ENCODE measurements at regions not wholly inside any gene's neighbourhood (a gene's known extent, or its start where the extent isn't known, plus 50 kb on each side); places are given as distances from the start of the nearest gene placed in this dataset.

DNA sequence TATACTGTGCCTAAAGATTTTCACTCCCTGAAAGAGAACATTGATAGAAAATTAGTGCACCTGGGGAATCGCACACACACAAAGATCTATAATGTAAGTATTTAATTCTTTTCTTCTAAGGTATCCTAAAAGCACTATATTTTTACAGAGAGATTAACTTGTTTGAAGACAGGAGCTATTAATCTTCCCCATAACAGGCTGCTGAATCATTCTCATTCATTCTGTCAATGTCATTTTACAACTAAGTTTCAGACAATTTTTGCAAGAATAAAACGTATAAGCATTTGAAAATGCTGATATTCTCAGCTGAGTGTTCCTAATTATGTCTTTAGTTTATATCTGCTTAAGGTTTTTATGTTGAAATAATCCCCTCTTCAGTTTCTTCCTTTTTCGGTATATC, 776.7 kb downstream of the NXPH1 start:
- TF ChIP-seq, protein P1, sequence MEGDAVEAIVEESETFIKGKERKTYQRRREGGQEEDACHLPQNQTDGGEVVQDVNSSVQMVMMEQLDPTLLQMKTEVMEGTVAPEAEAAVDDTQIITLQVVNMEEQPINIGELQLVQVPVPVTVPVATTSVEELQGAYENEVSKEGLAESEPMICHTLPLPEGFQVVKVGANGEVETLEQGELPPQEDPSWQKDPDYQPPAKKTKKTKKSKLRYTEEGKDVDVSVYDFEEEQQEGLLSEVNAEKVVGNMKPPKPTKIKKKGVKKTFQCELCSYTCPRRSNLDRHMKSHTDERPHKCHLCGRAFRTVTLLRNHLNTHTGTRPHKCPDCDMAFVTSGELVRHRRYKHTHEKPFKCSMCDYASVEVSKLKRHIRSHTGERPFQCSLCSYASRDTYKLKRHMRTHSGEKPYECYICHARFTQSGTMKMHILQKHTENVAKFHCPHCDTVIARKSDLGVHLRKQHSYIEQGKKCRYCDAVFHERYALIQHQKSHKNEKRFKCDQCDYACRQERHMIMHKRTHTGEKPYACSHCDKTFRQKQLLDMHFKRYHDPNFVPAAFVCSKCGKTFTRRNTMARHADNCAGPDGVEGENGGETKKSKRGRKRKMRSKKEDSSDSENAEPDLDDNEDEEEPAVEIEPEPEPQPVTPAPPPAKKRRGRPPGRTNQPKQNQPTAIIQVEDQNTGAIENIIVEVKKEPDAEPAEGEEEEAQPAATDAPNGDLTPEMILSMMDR (IDR thresholded peaks at IDR 0.05), result no peak
- no peak for TF ChIP-seq POLR2A (IDR thresholded peaks at IDR 0.05)
- TF ChIP-seq POLR2AphosphoS5 (IDR thresholded peaks at IDR 0.05), result no peak

Data from sigmoid colon (tissue), 4 donors.